Tibial nerve (tissue), 4 donors: ENCODE measurements at regions not wholly inside any gene's neighbourhood (a gene's known extent, or its start where the extent isn't known, plus 50 kb on each side); places are given as distances from the start of the nearest gene placed in this dataset.

Experiments
- CTCF ChIP-seq, 5 experiments: fragments of 200-600 bp in 3 of 5; fragments of 450-650 bp in 2 of 5; sonication (generic) in 3 of 5; IDR thresholded peaks; one replicate each; pipeline ENCODE4 v1.5.1; 2016 to 2019; ENCODE audit warnings: antibody characterized with exemption in 5 of 5, mild to moderate bottlenecking in 3 of 5, moderate library complexity in 2 of 5
- EP300 ChIP-seq, 2 donors: sonication (generic); formaldehyde crosslinking; IDR thresholded peaks; one replicate each; pipeline ENCODE4 v1.6.1; 2017; ENCODE audit warnings: antibody characterized with exemption in 2 of 2, mild to moderate bottlenecking in 1 of 2
- POLR2A ChIP-seq, 2 donors: fragments of 450-650 bp; IDR thresholded peaks; one replicate each; pipeline ENCODE4 v1.6.1; 2017; ENCODE audit warnings: antibody characterized with exemption in 2 of 2, mild to moderate bottlenecking in 2 of 2, moderate library complexity in 2 of 2

- TF ChIP-seq CTCF (IDR thresholded peaks at IDR 0.05) = no peak
- TF ChIP-seq EP300 (IDR thresholded peaks at IDR 0.05) = no peak
- TF ChIP-seq POLR2A (IDR thresholded peaks at IDR 0.05) = no peak
Observed at GRCh38 chr12:3365463-3366411, 125.3 kb upstream of the PRMT8 start.
